K562 (cell line): ENCODE measurements at regions not wholly inside any gene's neighbourhood (a gene's known extent, or its start where the extent isn't known, plus 50 kb on each side); places are given as distances from the start of the nearest gene placed in this dataset.

Experiments
- ATAC-seq: fragments of 200-7000 bp; cut with Tn5 transposase; 3 replicates; pipeline ENCODE4 v1.9.1; 2020; ENCODE audit warnings: moderate library complexity
- BruUV-seq: library from RNA; stranded (reverse); fragments of 400-500 nt; replicated peaks from 2 replicates; lab custom pipeline; 2021; lab: Mats Ljungman, UMichigan
- CTCF ChIA-PET: fragments of 300-600 bp; formaldehyde crosslinking; extraction: SDS; loops from one replicate; lab custom pipeline; 2021; ENCODE audit warnings: low intra/inter-chr PET ratio; lab: Yijun Ruan, JAX
- POLR2A ChIA-PET: fragments of 300-600, 350-650 bp; sonication (Branson Sonifier 250); formaldehyde crosslinking; extraction: SDS; loops from one replicate; lab custom pipeline; 2021; ENCODE audit warnings: antibody characterized with exemption, inconsistent platforms; lab: Yijun Ruan, JAX
- DNase-seq, 4 experiments: peaks; one replicate each; pipeline versions ENCODE4 v3.0.0 to v3.0.0-alpha.2; 2011 to 2018; ENCODE audit warnings: low spot score in 3 of 4, mixed read lengths in 3 of 4; ENCODE audit errors: extremely low read depth in 1 of 4
- FAIRE-seq: peaks from 2 replicates; lab custom pipeline; 2011; peaks lifted over from hg19 to GRCh38; lab: Jason Lieb, UNC
- H2AFZ ChIP-seq: 2 replicates; pipeline ENCODE4 v1.6.0; 2011; ENCODE audit warnings: low read depth, low read length, control low read depth, inconsistent platforms
- H3K27ac ChIP-seq: fragments of 200-600 bp; 3 replicates; pipeline ENCODE4 v1.8.0; 2011; ENCODE audit warnings: low read depth, mild to moderate bottlenecking, control low read depth, inconsistent platforms, low read length, moderate library complexity, mixed read lengths; ENCODE audit errors: extremely low read depth
- H3K27me3 ChIP-seq, 2 experiments: fragments of 300-600 bp in 1 of 2; 2 replicates in 1 of 2; 3 replicates in 1 of 2; pipeline versions ENCODE4 v1.6.0 to v1.8.0; 2011; ENCODE audit warnings: inconsistent platforms in 2 of 2, low read length in 2 of 2, mild to moderate bottlenecking in 1 of 2, mixed read lengths in 1 of 2, moderate library complexity in 1 of 2; ENCODE audit not compliant: control insufficient read depth in 2 of 2, insufficient read depth in 2 of 2
- H3K36me3 ChIP-seq: fragments of 300-600 bp; 3 replicates; pipeline ENCODE4 v1.8.0; 2011; ENCODE audit warnings: mild to moderate bottlenecking, low read length, inconsistent platforms; ENCODE audit not compliant: control insufficient read depth, insufficient read depth
- H3K4me1 ChIP-seq, 2 experiments: fragments of 200-600 bp in 1 of 2; replicated peaks in 1 of 2; 2 replicates in 1 of 2; 3 replicates in 1 of 2; pipeline versions ENCODE4 v1.5.1 to v1.8.0; 2011; ENCODE audit warnings: inconsistent platforms in 2 of 2, low read length in 2 of 2, mild to moderate bottlenecking in 1 of 2, mixed read lengths in 1 of 2, moderate library complexity in 1 of 2; ENCODE audit not compliant: control insufficient read depth in 2 of 2, insufficient read depth in 2 of 2
- H3K4me2 ChIP-seq: 2 replicates; pipeline ENCODE4 v1.6.1; 2011; ENCODE audit warnings: low read length, control low read depth, inconsistent platforms, mixed read lengths; ENCODE audit not compliant: insufficient read depth
- H3K4me3 ChIP-seq: fragments of 200-600 bp; sonication (generic), shearing (Covaris generic); 2 replicates; pipeline ENCODE4 v1.5.1; 2016; ENCODE audit warnings: control low read depth, inconsistent platforms
- H3K79me2 ChIP-seq: fragments of 200-600 bp; 3 replicates; pipeline ENCODE4 v1.8.0; 2011; ENCODE audit warnings: low read length, inconsistent platforms; ENCODE audit not compliant: control insufficient read depth, insufficient read depth
- H3K9ac ChIP-seq, 2 experiments: 2 replicates each; pipeline versions ENCODE4 v1.6.0 to v1.6.1; 2011; ENCODE audit warnings: low read depth in 2 of 2, low read length in 2 of 2, control low read depth in 1 of 2, inconsistent platforms in 1 of 2, mild to moderate bottlenecking in 1 of 2, mixed read lengths in 1 of 2; ENCODE audit not compliant: insufficient read depth in 1 of 2
- H3K9me1 ChIP-seq: one replicate; pipeline ENCODE4 v1.6.0; 2011; ENCODE audit warnings: inconsistent platforms, mild to moderate bottlenecking, low read length, moderate library complexity; ENCODE audit not compliant: control insufficient read depth, insufficient read depth
- H3K9me3 ChIP-seq: replicated peaks from 2 replicates; pipeline ENCODE4 v1.5.1; 2011; ENCODE audit warnings: low read depth, low read length, inconsistent platforms; ENCODE audit not compliant: control insufficient read depth, insufficient read depth
- H4K20me1 ChIP-seq: replicated peaks from 2 replicates; pipeline ENCODE4 v1.6.1; 2011; ENCODE audit warnings: low read length, inconsistent platforms, mixed read lengths; ENCODE audit not compliant: control insufficient read depth, insufficient read depth
- BMI1 ChIP-seq: fragments of 150-350 bp; IDR thresholded peaks from 2 replicates; pipeline ENCODE4 v1.6.1; 2014; ENCODE audit warnings: low read length
- E2F3 ChIP-seq: fragments of 250-450 bp; sonication (Bioruptor Pico); IDR thresholded peaks from 2 replicates; pipeline ENCODE4 v1.4.0; 2020; ENCODE audit warnings: mild to moderate bottlenecking
- MAFK ChIP-seq: IDR thresholded peaks from 2 replicates; pipeline ENCODE4 v1.6.1; 2011; ENCODE audit warnings: low read length, improper control_type of control experiment
- NFE2L1 ChIP-seq: fragments of 450-650 bp; IDR thresholded peaks from 2 replicates; pipeline ENCODE4 v1.6.1; 2016; ENCODE audit warnings: missing genetic modification characterization, low read depth, mild to moderate bottlenecking, missing compliant biosample characterization, moderate library complexity, borderline replicate concordance
- POLR2G ChIP-seq: fragments of 200-400 bp; formaldehyde crosslinking; IDR thresholded peaks from 2 replicates; pipeline ENCODE4 v1.6.1; 2017; ENCODE audit warnings: low read depth, mild to moderate bottlenecking, antibody characterized with exemption, low read length, moderate library complexity
- POLR3G ChIP-seq: IDR thresholded peaks from 2 replicates; pipeline ENCODE4 v1.6.1; 2011; ENCODE audit not compliant: insufficient read length, insufficient replicate concordance; ENCODE audit errors: extremely low read depth
- SRF ChIP-seq, 2 experiments: fragments of 250-450, 450-650 bp in 1 of 2; sonication (Bioruptor Pico) in 1 of 2; sonication (generic) in 1 of 2; formaldehyde crosslinking; IDR thresholded peaks; 2 replicates each; pipeline versions ENCODE4 v1.5.0 to v1.5.1; 2020 to 2022; ENCODE audit warnings: mild to moderate bottlenecking in 1 of 2, missing genetic modification reagents in 1 of 2
- STAG1 ChIP-seq: sonication (generic); formaldehyde crosslinking; IDR thresholded peaks from 2 replicates; pipeline ENCODE4 v1.5.0; 2020; ENCODE audit warnings: missing genetic modification reagents, borderline replicate concordance
- TEAD2 ChIP-seq: fragments of 450-650 bp; IDR thresholded peaks from 2 replicates; pipeline ENCODE4 v1.6.1; 2016; ENCODE audit warnings: missing genetic modification characterization, control low read depth, missing compliant biosample characterization
- ZNF121 ChIP-seq: sonication (generic); formaldehyde crosslinking; conservative IDR thresholded peaks from 2 replicates; pipeline ENCODE4 v1.8.0; 2022; ENCODE audit warnings: missing genetic modification reagents
- WGBS: fragments of 100-300 bp; shearing (Covaris generic); methylation state at CpG from one replicate; pipeline ENCODE4 v1.1.6; 2016; ENCODE audit warnings: low coverage, mixed read lengths; ENCODE audit not compliant: insufficient coverage; ENCODE audit errors: missing lambda C conversion rate; 5-methylcytosine and 5-hydroxymethylcytosine counted together
- in situ Hi-C: fragments of 300-500 bp; cut with MboI; formaldehyde crosslinking; loops from 4 replicates; pipeline ENCODE4 v1.15.0; 2018; ENCODE audit warnings: inconsistent platforms, mixed read lengths
- intact Hi-C: fragments of 100-400 bp; cut with micrococcal nuclease; formaldehyde crosslinking; loops from 2 replicates; pipeline ENCODE4 v1.14.2; 2022
- TF ChIP-seq, protein P1 (sequence below), 2 experiments: fragments of 450-650 bp; conservative IDR thresholded peaks; 2 replicates each; pipeline ENCODE4 v1.6.1; 2017; ENCODE audit warnings: mild to moderate bottlenecking in 2 of 2, moderate library complexity in 2 of 2
- TF ChIP-seq, protein P2 (sequence below): fragments of 250-450 bp; sonication (Bioruptor Pico); IDR thresholded peaks from 2 replicates; pipeline ENCODE4 v1.5.0; 2021
- TF ChIP-seq, protein P3 (sequence below): sonication (generic); formaldehyde crosslinking; IDR thresholded peaks from 2 replicates; pipeline ENCODE4 v1.5.0; 2020; ENCODE audit warnings: missing genetic modification reagents
- TF ChIP-seq, protein P4 (sequence below): fragments of 450-650 bp; IDR thresholded peaks from 2 replicates; pipeline ENCODE4 v1.6.1; 2016; ENCODE audit warnings: missing biosample characterization, missing genetic modification characterization

GRCh38 chr13:81442904-81443303 lies 1102.0 kb upstream of the SPRY2 start:
- no peak overlapping the region for H3K27ac ChIP-seq
- no peaks in the 10 kb centered on the region for H3K36me3 ChIP-seq
- no peak overlapping the region for H3K9ac ChIP-seq
- no peak for DNase-seq
- H3K4me2 ChIP-seq = no peak overlapping the region
- H3K9me3 ChIP-seq = no peaks in the 10 kb centered on the region
- no peaks in the 10 kb centered on the region for H3K9me1 ChIP-seq
- WGBS = 0% methylated on average over 1 of the region's 1 CpG
- no peak overlapping the region for H3K4me3 ChIP-seq
- ChIA-PET POLR2A (no interaction called here), CTCF (no interaction called here)
- in situ Hi-C loops = no loop called here
- no peak for FAIRE-seq
- ATAC-seq = no peak
- no peaks in the 10 kb centered on the region for H4K20me1 ChIP-seq
- intact Hi-C loops = no loop called here
- H3K79me2 ChIP-seq = no peaks in the 10 kb centered on the region
- no peaks in the 10 kb centered on the region for H3K27me3 ChIP-seq
- H2AFZ ChIP-seq = no peak overlapping the region
- no TSS peak for BruUV-seq
- H3K4me1 ChIP-seq = no peaks in the 10 kb centered on the region
- TF ChIP-seq TEAD2 = no peak
- TF ChIP-seq POLR2G = no peak
- TF ChIP-seq, protein P1, sequence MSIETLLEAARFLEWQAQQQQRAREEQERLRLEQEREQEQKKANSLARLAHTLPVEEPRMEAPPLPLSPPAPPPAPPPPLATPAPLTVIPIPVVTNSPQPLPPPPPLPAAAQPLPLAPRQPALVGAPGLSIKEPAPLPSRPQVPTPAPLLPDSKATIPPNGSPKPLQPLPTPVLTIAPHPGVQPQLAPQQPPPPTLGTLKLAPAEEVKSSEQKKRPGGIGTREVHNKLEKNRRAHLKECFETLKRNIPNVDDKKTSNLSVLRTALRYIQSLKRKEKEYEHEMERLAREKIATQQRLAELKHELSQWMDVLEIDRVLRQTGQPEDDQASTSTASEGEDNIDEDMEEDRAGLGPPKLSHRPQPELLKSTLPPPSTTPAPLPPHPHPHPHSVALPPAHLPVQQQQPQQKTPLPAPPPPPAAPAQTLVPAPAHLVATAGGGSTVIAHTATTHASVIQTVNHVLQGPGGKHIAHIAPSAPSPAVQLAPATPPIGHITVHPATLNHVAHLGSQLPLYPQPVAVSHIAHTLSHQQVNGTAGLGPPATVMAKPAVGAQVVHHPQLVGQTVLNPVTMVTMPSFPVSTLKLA (conservative IDR thresholded peaks at IDR 0.05) = no peak
- TF ChIP-seq MAFK = no peak
- no peak for TF ChIP-seq E2F3 (CRISPR knock-in tag)
- no peak for TF ChIP-seq SRF (CRISPR knock-in tag; IDR thresholded peaks at IDR 0.05)
- TF ChIP-seq BMI1 = no peak
- no peak for TF ChIP-seq STAG1
- TF ChIP-seq ZNF121 (CRISPR knock-in tag) = no peak
- TF ChIP-seq, protein P2, sequence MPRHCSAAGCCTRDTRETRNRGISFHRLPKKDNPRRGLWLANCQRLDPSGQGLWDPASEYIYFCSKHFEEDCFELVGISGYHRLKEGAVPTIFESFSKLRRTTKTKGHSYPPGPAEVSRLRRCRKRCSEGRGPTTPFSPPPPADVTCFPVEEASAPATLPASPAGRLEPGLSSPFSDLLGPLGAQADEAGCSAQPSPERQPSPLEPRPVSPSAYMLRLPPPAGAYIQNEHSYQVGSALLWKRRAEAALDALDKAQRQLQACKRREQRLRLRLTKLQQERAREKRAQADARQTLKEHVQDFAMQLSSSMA = no peak
- TF ChIP-seq, protein P3, sequence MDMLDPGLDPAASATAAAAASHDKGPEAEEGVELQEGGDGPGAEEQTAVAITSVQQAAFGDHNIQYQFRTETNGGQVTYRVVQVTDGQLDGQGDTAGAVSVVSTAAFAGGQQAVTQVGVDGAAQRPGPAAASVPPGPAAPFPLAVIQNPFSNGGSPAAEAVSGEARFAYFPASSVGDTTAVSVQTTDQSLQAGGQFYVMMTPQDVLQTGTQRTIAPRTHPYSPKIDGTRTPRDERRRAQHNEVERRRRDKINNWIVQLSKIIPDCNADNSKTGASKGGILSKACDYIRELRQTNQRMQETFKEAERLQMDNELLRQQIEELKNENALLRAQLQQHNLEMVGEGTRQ = no peak
- no peak for TF ChIP-seq NFE2L1 (tag)
- TF ChIP-seq POLR3G = no peak
- TF ChIP-seq, protein P4, sequence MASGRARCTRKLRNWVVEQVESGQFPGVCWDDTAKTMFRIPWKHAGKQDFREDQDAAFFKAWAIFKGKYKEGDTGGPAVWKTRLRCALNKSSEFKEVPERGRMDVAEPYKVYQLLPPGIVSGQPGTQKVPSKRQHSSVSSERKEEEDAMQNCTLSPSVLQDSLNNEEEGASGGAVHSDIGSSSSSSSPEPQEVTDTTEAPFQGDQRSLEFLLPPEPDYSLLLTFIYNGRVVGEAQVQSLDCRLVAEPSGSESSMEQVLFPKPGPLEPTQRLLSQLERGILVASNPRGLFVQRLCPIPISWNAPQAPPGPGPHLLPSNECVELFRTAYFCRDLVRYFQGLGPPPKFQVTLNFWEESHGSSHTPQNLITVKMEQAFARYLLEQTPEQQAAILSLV (tag) = no peak
